Gastroesophageal sphincter (tissue), 4 donors: ENCODE measurements at regions not wholly inside any gene's neighbourhood (a gene's known extent, or its start where the extent isn't known, plus 50 kb on each side); places are given as distances from the start of the nearest gene placed in this dataset.

Experiments used
- ATAC-seq: fragments of 150-250 bp; one replicate; pipeline ENCODE4 v1.9.1; 2016; ENCODE audit warnings: mild to moderate bottlenecking, moderate library complexity
- H3K27ac ChIP-seq, 4 donors: fragments of 200-600 bp; sonication (generic) in 3 of 4; 1 replicate in 3 of 4; 2 replicates in 1 of 4; pipeline ENCODE4 v1.5.1; 2016 to 2019
- H3K27me3 ChIP-seq: fragments of 200-600 bp; sonication (generic); one replicate; pipeline ENCODE4 v1.5.1; 2019
- H3K36me3 ChIP-seq, 2 donors: fragments of 200-600 bp; sonication (generic); one replicate each; pipeline ENCODE4 v1.5.1; 2019; ENCODE audit warnings: control low read depth in 1 of 2
- H3K4me1 ChIP-seq, 3 donors: fragments of 200-600 bp; sonication (generic); 1 replicate in 2 of 3; 2 replicates in 1 of 3; pipeline ENCODE4 v1.5.1; 2016 to 2019; ENCODE audit warnings: control low read depth in 2 of 3
- H3K4me3 ChIP-seq, 2 donors: fragments of 200-600 bp; sonication (generic); one replicate each; pipeline ENCODE4 v1.5.1; 2019; ENCODE audit warnings: mild to moderate bottlenecking in 1 of 2, moderate library complexity in 1 of 2
- H3K9me3 ChIP-seq, 3 donors: fragments of 200-600 bp; sonication (generic); one replicate each; pipeline ENCODE4 v1.5.1; 2017 to 2019; ENCODE audit warnings: control low read depth in 2 of 3
- EP300 ChIP-seq: sonication (generic); formaldehyde crosslinking; IDR thresholded peaks from one replicate; pipeline ENCODE4 v1.6.1; 2017; ENCODE audit warnings: antibody characterized with exemption, mild to moderate bottlenecking
- POLR2A ChIP-seq, 2 donors: fragments of 450-650 bp; IDR thresholded peaks; one replicate each; pipeline ENCODE4 v1.6.1; 2017; ENCODE audit warnings: antibody characterized with exemption in 2 of 2, mild to moderate bottlenecking in 2 of 2, moderate library complexity in 1 of 2
- POLR2AphosphoS5 ChIP-seq: sonication (generic); formaldehyde crosslinking; IDR thresholded peaks from one replicate; pipeline ENCODE4 v1.6.1; 2017; ENCODE audit warnings: antibody characterized with exemption
- WGBS, 2 donors: methylation state at CpG; one replicate each; pipeline ENCODE4 v1.1.5; 2018; ENCODE audit warnings: low coverage in 1 of 2; 5-methylcytosine and 5-hydroxymethylcytosine counted together
- TF ChIP-seq, protein P1 (sequence below), 4 experiments: fragments of 200-600 bp in 2 of 4; fragments of 450-650 bp in 2 of 4; sonication (generic) in 1 of 4; IDR thresholded peaks; one replicate each; pipeline ENCODE4 v1.5.1; 2017 to 2019; ENCODE audit warnings: antibody characterized with exemption in 4 of 4, mild to moderate bottlenecking in 2 of 4, moderate library complexity in 2 of 4

DNA sequence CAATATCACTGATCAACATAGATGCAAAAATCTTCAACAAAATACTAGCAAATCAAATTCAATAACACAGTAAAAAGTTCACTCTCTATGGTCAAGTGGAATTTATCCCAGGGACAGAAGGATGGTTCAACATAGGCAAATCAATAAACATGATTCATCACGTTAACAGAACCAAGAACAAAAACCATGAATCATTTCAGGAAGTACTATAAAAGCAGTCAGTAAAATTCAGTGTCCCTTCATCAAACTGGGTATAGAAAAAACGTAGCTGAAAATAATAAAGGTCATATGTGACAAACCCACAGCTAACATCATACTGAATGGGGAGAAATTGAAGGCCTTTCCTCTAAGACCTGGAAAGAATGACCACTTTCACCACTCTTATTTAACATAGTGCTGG is 172.1 kb downstream of the POLR2M start:
- no peak for ATAC-seq
- WGBS, 2 donors = 53% methylated on average over 2 of the region's 2 CpGs; no CpG with 5 or more reads in 1 of the 2 donors
- Histone ChIP-seq H3K27me3 (no peaks in the 10 kb centered on the region), H3K36me3 (no peaks in the 10 kb centered on the region), H3K4me1 (no peaks in the 10 kb centered on the region), H3K4me3 (no peak overlapping the region), H3K27ac (no peak overlapping the region), H3K9me3 (peaks cover 0 to 21% (median 0%) of the 10 kb centered on the region in 3 donors)
- TF ChIP-seq POLR2A (IDR thresholded peaks at IDR 0.05) (no peak), EP300 (no peak), POLR2AphosphoS5 (no peak)
- TF ChIP-seq, protein P1, sequence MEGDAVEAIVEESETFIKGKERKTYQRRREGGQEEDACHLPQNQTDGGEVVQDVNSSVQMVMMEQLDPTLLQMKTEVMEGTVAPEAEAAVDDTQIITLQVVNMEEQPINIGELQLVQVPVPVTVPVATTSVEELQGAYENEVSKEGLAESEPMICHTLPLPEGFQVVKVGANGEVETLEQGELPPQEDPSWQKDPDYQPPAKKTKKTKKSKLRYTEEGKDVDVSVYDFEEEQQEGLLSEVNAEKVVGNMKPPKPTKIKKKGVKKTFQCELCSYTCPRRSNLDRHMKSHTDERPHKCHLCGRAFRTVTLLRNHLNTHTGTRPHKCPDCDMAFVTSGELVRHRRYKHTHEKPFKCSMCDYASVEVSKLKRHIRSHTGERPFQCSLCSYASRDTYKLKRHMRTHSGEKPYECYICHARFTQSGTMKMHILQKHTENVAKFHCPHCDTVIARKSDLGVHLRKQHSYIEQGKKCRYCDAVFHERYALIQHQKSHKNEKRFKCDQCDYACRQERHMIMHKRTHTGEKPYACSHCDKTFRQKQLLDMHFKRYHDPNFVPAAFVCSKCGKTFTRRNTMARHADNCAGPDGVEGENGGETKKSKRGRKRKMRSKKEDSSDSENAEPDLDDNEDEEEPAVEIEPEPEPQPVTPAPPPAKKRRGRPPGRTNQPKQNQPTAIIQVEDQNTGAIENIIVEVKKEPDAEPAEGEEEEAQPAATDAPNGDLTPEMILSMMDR (IDR thresholded peaks at IDR 0.05) = no peak

DNA sequence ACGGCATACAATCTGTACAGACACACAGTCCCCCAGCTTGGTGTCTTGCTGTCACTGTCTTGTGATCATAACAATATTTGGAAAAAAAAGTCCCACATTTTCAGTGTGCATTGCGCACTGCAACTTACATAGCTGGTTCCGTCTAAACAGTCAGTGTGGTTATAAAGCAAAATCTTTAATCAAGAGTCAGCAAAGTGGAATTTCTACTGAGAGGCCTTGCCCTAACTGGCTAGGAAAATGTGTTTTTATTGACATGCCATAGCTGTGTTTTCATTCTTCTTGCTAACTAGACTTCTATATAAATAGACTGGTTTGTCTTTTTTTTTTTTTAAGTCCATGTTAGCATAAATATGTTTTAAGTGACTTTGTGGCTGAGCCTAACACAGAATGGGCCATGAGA is 174.8 kb downstream of the POLR2M start:
- Histone ChIP-seq H3K4me1 (no peaks in the 10 kb centered on the region), H3K9me3 (no peaks in the 10 kb centered on the region), H3K36me3 (no peaks in the 10 kb centered on the region), H3K4me3 (no peak overlapping the region), H3K27me3 (no peaks in the 10 kb centered on the region), H3K27ac (no peak overlapping the region)
- TF ChIP-seq EP300 (no peak), POLR2A (IDR thresholded peaks at IDR 0.05) (no peak), POLR2AphosphoS5 (no peak)
- TF ChIP-seq, protein P1 (IDR thresholded peaks at IDR 0.05) = no peak
- WGBS, 2 donors = 92 to 95% methylated on average over 3 of the region's 3 CpGs
- ATAC-seq = no peak

DNA sequence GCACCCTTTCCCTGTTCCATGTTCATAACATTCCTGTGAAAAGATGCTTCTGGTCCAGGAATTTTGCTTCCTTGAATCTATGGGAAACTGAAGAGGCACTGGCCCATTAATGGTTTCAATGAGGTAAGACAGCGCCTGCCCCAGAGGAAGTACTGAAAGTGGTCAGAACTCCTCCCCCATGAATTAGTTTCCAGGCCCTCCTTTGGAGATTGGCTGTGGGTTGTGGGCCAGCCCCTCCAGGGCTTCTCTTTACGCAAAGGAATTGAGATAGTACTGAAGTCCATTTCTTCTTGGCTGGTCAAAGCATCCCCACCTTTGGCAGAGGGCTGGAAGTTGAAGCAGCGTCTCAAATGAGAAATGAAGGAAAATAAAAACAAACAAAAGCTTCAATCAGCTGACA is 175.5 kb downstream of the POLR2M start:
- Histone ChIP-seq H3K27me3 (no peaks in the 10 kb centered on the region), H3K36me3 (no peaks in the 10 kb centered on the region), H3K27ac (no peak overlapping the region), H3K9me3 (no peaks in the 10 kb centered on the region), H3K4me3 (no peak overlapping the region), H3K4me1 (no peaks in the 10 kb centered on the region)
- no peak for ATAC-seq
- 96% methylated on average over 3 of the region's 3 CpGs; no CpG with 5 or more reads in 1 of the 2 donors for WGBS, 2 donors
- no peak for TF ChIP-seq POLR2A (IDR thresholded peaks at IDR 0.05)
- no peak for TF ChIP-seq POLR2AphosphoS5
- no peak for TF ChIP-seq EP300
- TF ChIP-seq, protein P1 (IDR thresholded peaks at IDR 0.05) = no peak

DNA sequence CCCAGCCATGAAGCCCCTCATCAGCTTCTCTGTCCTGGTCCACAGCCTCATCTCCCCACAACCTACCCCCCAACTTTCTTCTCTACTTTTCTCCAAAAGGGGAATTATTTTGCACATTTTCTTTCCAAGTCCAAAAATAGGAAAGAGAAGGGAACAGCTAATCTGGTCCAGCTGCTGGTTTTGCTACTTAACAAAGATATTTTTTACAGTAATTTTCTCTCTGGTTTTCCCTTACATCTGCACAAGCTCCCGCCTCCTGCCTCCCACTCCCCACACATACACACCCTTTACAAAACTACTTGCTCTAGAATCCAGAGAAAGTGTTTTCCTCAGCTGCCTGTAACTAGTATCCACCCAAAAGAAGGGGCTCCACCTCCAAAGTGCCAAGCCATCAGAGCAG is 177.2 kb downstream of the POLR2M start:
- H3K36me3 ChIP-seq = no peaks in the 10 kb centered on the region
- ATAC-seq = no peak
- no peak overlapping the region for H3K4me3 ChIP-seq
- H3K9me3 ChIP-seq = no peaks in the 10 kb centered on the region
- H3K27ac ChIP-seq = no peak overlapping the region
- WGBS, 2 donors = 57% methylated on average over 1 of the region's 1 CpG
- TF ChIP-seq, protein P1 (IDR thresholded peaks at IDR 0.05) = no peak
- TF ChIP-seq POLR2A (IDR thresholded peaks at IDR 0.05) (no peak), POLR2AphosphoS5 (no peak), EP300 (no peak)
- H3K27me3 ChIP-seq = peaks cover 3% of the 10 kb centered on the region
- H3K4me1 ChIP-seq = no peaks in the 10 kb centered on the region

DNA sequence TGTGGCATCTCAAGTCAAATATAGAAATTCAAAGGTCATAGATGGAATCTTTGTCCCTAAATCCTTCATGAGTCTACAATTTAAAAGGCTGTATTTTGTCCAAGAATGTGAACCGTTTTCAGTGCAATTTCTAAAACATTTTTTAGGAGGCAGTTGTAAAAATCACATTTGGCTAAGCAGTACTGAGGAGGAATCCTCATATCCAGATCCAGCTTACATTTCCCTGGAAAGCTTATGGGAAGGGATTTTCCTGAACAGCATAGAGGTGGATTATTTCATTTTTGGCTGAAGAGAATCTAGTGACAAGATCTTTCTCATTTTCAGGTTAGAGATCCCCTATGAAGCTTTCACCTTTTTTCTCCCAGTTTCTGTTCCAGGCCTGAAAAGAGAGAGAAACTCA is 178.4 kb downstream of the POLR2M start:
- 44 to 67% methylated on average over 1 of the region's 1 CpG for WGBS, 2 donors
- no peaks in the 10 kb centered on the region for H3K36me3 ChIP-seq
- H3K27ac ChIP-seq = no peak overlapping the region
- no peaks in the 10 kb centered on the region for H3K4me1 ChIP-seq
- peaks cover 4% of the 10 kb centered on the region for H3K27me3 ChIP-seq
- ATAC-seq = no peak
- no peak overlapping the region for H3K4me3 ChIP-seq
- TF ChIP-seq, protein P1 (IDR thresholded peaks at IDR 0.05) = no peak
- TF ChIP-seq POLR2AphosphoS5 (no peak), EP300 (no peak), POLR2A (IDR thresholded peaks at IDR 0.05) (no peak)
- H3K9me3 ChIP-seq = no peaks in the 10 kb centered on the region
